GM23338 (cell line): ENCODE measurements at regions not wholly inside any gene's neighbourhood (a gene's known extent, or its start where the extent isn't known, plus 50 kb on each side); places are given as distances from the start of the nearest gene placed in this dataset.
"Not testable (repeated sequence)": the region's sequence is repeated elsewhere in the genome, so short reads cannot be mapped to it uniquely, and the experiment has no call there.

Experiments
- ATAC-seq: fragments of 200-7000 bp; cut with Tn5 transposase; 3 replicates; pipeline ENCODE4 v1.9.1; 2020
- DNase-seq: peaks from one replicate; pipeline ENCODE4 v3.0.0-alpha.2; 2015; ENCODE audit warnings: low spot score
- H2AFZ ChIP-seq: fragments of 200-600 bp; sonication (generic); 2 replicates; pipeline ENCODE4 v1.8.0; 2016; ENCODE audit warnings: antibody characterized with exemption, mild to moderate bottlenecking, moderate library complexity
- H3F3A ChIP-seq: fragments of 200-600 bp; sonication (generic); replicated peaks from 2 replicates; pipeline ENCODE4 v1.8.0; 2017; ENCODE audit warnings: antibody characterized with exemption, mixed run types, low read depth
- H3K27ac ChIP-seq: fragments of 200-600 bp; sonication (generic); 2 replicates; pipeline ENCODE4 v1.6.1; 2016; ENCODE audit warnings: low read depth
- H3K27me3 ChIP-seq: fragments of 200-600 bp; sonication (generic); 2 replicates; pipeline ENCODE4 v1.8.0; 2016; ENCODE audit warnings: mild to moderate bottlenecking, mixed run types, moderate library complexity; ENCODE audit not compliant: insufficient read depth
- H3K36me3 ChIP-seq: fragments of 200-600 bp; sonication (generic); 2 replicates; pipeline ENCODE4 v1.8.0; 2016; ENCODE audit warnings: mild to moderate bottlenecking; ENCODE audit not compliant: insufficient read depth
- H3K4me1 ChIP-seq: fragments of 200-600 bp; sonication (generic); 2 replicates; pipeline ENCODE4 v1.8.0; 2016; ENCODE audit warnings: mild to moderate bottlenecking, moderate library complexity; ENCODE audit not compliant: insufficient read depth
- H3K4me2 ChIP-seq: fragments of 200-600 bp; sonication (generic); 2 replicates; pipeline ENCODE4 v1.7.1; 2017; ENCODE audit warnings: mixed run types
- H3K4me3 ChIP-seq: fragments of 200-600 bp; sonication (generic); 2 replicates; pipeline ENCODE4 v1.6.1; 2016; ENCODE audit warnings: mixed run types
- H3K79me2 ChIP-seq: fragments of 200-600 bp; sonication (generic); replicated peaks from 2 replicates; pipeline ENCODE4 v1.8.0; 2017; ENCODE audit warnings: mild to moderate bottlenecking; ENCODE audit not compliant: insufficient read depth
- H3K9me2 ChIP-seq: fragments of 200-600 bp; sonication (generic); 2 replicates; pipeline ENCODE4 v1.8.0; 2017; ENCODE audit not compliant: insufficient read depth
- H4K20me1 ChIP-seq: fragments of 200-600 bp; sonication (generic); replicated peaks from 2 replicates; pipeline ENCODE4 v1.8.0; 2017; ENCODE audit warnings: mild to moderate bottlenecking; ENCODE audit not compliant: insufficient read depth
- H3K27ac Mint-ChIP-seq: 2 replicates; pipeline ENCODE4 v1.8.0; 2020; ENCODE audit warnings: inconsistent platforms, mild to moderate bottlenecking, moderate library complexity, mixed read lengths
- H3K27me3 Mint-ChIP-seq: 3 replicates; pipeline ENCODE4 v1.8.0; 2022; ENCODE audit warnings: low read depth, mild to moderate bottlenecking, moderate library complexity, mixed read lengths, inconsistent platforms; ENCODE audit not compliant: insufficient read depth, poor library complexity
- H3K36me3 Mint-ChIP-seq: 3 replicates; pipeline ENCODE4 v1.8.0; 2021; ENCODE audit warnings: low read depth, mild to moderate bottlenecking, inconsistent platforms, moderate library complexity, mixed read lengths
- H3K4me1 Mint-ChIP-seq: 3 replicates; pipeline ENCODE4 v1.8.0; 2020; ENCODE audit warnings: mild to moderate bottlenecking, inconsistent platforms, mixed read lengths
- H3K4me3 Mint-ChIP-seq: 3 replicates; pipeline ENCODE4 v1.8.0; 2021; ENCODE audit warnings: moderate library complexity, mild to moderate bottlenecking, inconsistent platforms, mixed read lengths
- H3K9me3 Mint-ChIP-seq: 3 replicates; pipeline ENCODE4 v1.8.0; 2020; ENCODE audit warnings: moderate library complexity, mild to moderate bottlenecking, inconsistent platforms, mixed read lengths
- ETS1 ChIP-seq: IDR thresholded peaks from 2 replicates; pipeline ENCODE4 v1.6.1; 2016; ENCODE audit warnings: antibody characterized with exemption
- EZH2 ChIP-seq: fragments of 200-600 bp; sonication (generic); IDR thresholded peaks from one replicate; pipeline ENCODE4 v1.8.0; 2017; ENCODE audit warnings: antibody characterized with exemption, mild to moderate bottlenecking, low read depth; ENCODE audit not compliant: unreplicated experiment
- EZH2phosphoT487 ChIP-seq: fragments of 200-600 bp; sonication (generic); IDR thresholded peaks from one replicate; pipeline ENCODE4 v1.8.1; 2018; ENCODE audit warnings: antibody characterized with exemption; ENCODE audit not compliant: unreplicated experiment
- JUNB ChIP-seq: IDR thresholded peaks from one replicate; pipeline ENCODE4 v1.6.1; 2016; ENCODE audit warnings: antibody characterized with exemption; ENCODE audit not compliant: unreplicated experiment
- NANOG ChIP-seq: IDR thresholded peaks from 2 replicates; pipeline ENCODE4 v1.6.1; 2016; ENCODE audit warnings: antibody characterized with exemption, borderline replicate concordance
- POLR2AphosphoS5 ChIP-seq: IDR thresholded peaks from 2 replicates; pipeline ENCODE4 v1.6.1; 2016; ENCODE audit warnings: antibody characterized with exemption, low read depth

DNA sequence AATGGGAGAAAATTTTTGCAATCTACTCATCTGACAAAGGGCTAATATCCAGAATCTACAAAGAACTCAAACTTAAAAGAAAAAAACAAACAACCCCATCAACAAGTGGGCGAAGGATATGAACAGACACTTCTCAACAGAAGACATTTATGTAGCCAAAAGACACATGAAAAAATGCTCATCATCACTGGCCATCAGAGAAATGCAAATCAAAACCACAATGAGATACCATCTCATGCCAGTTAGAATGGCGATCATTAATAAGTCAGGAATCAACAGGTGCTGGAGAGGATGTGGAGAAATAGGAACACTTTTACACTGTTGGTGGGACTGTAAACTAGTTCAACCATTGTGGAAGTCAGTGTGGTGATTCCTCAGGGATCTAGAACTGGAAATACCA, 187.7 kb upstream of the ARHGEF26 start:
- not testable (repeated sequence) for H3K4me1 Mint-ChIP-seq, H3K4me3 ChIP-seq, H3K9me2 ChIP-seq, H3K36me3 ChIP-seq, H3K4me3 Mint-ChIP-seq, H3K36me3 Mint-ChIP-seq, H3K79me2 ChIP-seq, H3K4me2 ChIP-seq, H4K20me1 ChIP-seq, H3K4me1 ChIP-seq, H3F3A ChIP-seq, H3K9me3 Mint-ChIP-seq, ATAC-seq, H3K27ac Mint-ChIP-seq, H2AFZ ChIP-seq, DNase-seq, H3K27me3 Mint-ChIP-seq, H3K27me3 ChIP-seq, H3K27ac ChIP-seq

GRCh38 chr3:153944084-153944483, 177.1 kb upstream of the ARHGEF26 start:
- Mint-ChIP-seq H3K9me3 (no peaks in the 10 kb centered on the region), H3K4me3 (no peak overlapping the region), H3K36me3 (no peaks in the 10 kb centered on the region), H3K27me3 (peaks cover 2% of the 10 kb centered on the region), H3K27ac (no peak overlapping the region), H3K4me1 (no peaks in the 10 kb centered on the region)
- H3K4me3 ChIP-seq = no peak overlapping the region
- H3K4me2 ChIP-seq = no peak overlapping the region
- H3K4me1 ChIP-seq = no peaks in the 10 kb centered on the region
- no peak overlapping the region for H2AFZ ChIP-seq
- DNase-seq (no peak), ATAC-seq (no peak)
- no peak overlapping the region for H3K27ac ChIP-seq
- H3F3A ChIP-seq = no peaks in the 10 kb centered on the region
- H4K20me1 ChIP-seq = no peaks in the 10 kb centered on the region
- H3K79me2 ChIP-seq = no peaks in the 10 kb centered on the region
- no peaks in the 10 kb centered on the region for H3K27me3 ChIP-seq
- TF ChIP-seq JUNB (no peak), ETS1 (no peak)
- no peaks in the 10 kb centered on the region for H3K9me2 ChIP-seq
- no peaks in the 10 kb centered on the region for H3K36me3 ChIP-seq

DNA sequence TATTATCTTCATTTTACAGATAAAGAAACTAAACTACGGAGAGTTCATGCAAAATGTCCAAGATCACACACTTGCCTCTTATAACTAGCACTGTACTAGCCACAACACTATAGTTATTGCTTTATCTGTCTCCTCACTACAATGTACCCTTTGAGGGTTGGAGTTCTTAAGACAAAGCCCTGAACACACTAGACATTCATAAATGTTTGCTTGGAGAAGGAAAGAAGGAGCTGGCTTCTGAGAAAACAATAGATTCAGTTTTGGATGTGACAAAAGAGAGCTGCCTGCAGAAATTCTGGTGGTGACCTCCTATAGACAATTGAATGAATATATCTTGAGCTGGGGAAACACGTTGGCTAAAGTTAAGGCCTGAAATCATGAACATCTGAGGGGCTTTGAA, 169.9 kb upstream of the ARHGEF26 start:
- Histone ChIP-seq H3K4me3 (no peak overlapping the region), H3K9me2 (no peaks in the 10 kb centered on the region), H4K20me1 (no peaks in the 10 kb centered on the region), H3K4me1 (no peaks in the 10 kb centered on the region), H3K27ac (no peak overlapping the region), H3F3A (no peaks in the 10 kb centered on the region), H3K4me2 (no peak overlapping the region), H3K79me2 (no peaks in the 10 kb centered on the region), H3K27me3 (no peaks in the 10 kb centered on the region), H3K36me3 (no peaks in the 10 kb centered on the region), H2AFZ (no peak overlapping the region)
- Mint-ChIP-seq H3K9me3 (no peaks in the 10 kb centered on the region), H3K36me3 (no peaks in the 10 kb centered on the region), H3K27me3 (no peaks in the 10 kb centered on the region), H3K4me3 (no peak overlapping the region), H3K4me1 (peaks cover 7% of the 10 kb centered on the region; the same call in 2 of the 3 replicates), H3K27ac (no peak overlapping the region)
- DNase-seq = no peak
- TF ChIP-seq POLR2AphosphoS5 (no peak), EZH2phosphoT487 (no peak)
- ATAC-seq = no peak

GRCh38 chr3:153952091-153952490, 169.1 kb upstream of the ARHGEF26 start:
- Mint-ChIP-seq H3K4me3 (no peak overlapping the region), H3K27me3 (no peaks in the 10 kb centered on the region), H3K4me1 (peaks cover 7% of the 10 kb centered on the region; the same call in 2 of the 3 replicates), H3K9me3 (no peaks in the 10 kb centered on the region), H3K36me3 (no peaks in the 10 kb centered on the region), H3K27ac (no peak overlapping the region)
- H3F3A ChIP-seq = no peaks in the 10 kb centered on the region
- H2AFZ ChIP-seq = no peak overlapping the region
- no peak for TF ChIP-seq NANOG
- no peak for TF ChIP-seq EZH2
- DNase-seq (no peak), ATAC-seq (no peak)
- no peak overlapping the region for H3K27ac ChIP-seq
- no peaks in the 10 kb centered on the region for H4K20me1 ChIP-seq
- H3K9me2 ChIP-seq = no peaks in the 10 kb centered on the region
- H3K4me1 ChIP-seq = no peaks in the 10 kb centered on the region
- no peaks in the 10 kb centered on the region for H3K79me2 ChIP-seq
- H3K36me3 ChIP-seq = no peaks in the 10 kb centered on the region
- H3K4me3 ChIP-seq = no peak overlapping the region
- no peak overlapping the region for H3K4me2 ChIP-seq
- H3K27me3 ChIP-seq = no peaks in the 10 kb centered on the region
